Mucosa of descending colon (tissue), 3 donors: ENCODE measurements at regions not wholly inside any gene's neighbourhood (a gene's known extent, or its start where the extent isn't known, plus 50 kb on each side); places are given as distances from the start of the nearest gene placed in this dataset.

ENCODE experiments used
- ATAC-seq: fragments of 200-7000 bp; cut with Tn5 transposase; one replicate; pipeline ENCODE4 v1.9.1; 2020; ENCODE audit warnings: mild to moderate bottlenecking, moderate library complexity
- DNase-seq, 3 donors: peaks; one replicate each; pipeline ENCODE4 v3.0.0-alpha.2; 2020
- H3K36me3 ChIP-seq: fragments of 200-600 bp; one replicate; pipeline ENCODE4 v1.8.0; 2021; ENCODE audit warnings: low read depth, mild to moderate bottlenecking
- H3K4me1 ChIP-seq: fragments of 200-600 bp; one replicate; pipeline ENCODE4 v1.8.0; 2021; ENCODE audit warnings: low read depth, mild to moderate bottlenecking
- H3K4me3 ChIP-seq: fragments of 200-600 bp; one replicate; pipeline ENCODE4 v1.8.0; 2021; ENCODE audit warnings: mild to moderate bottlenecking
- H3K9me3 ChIP-seq: fragments of 200-600 bp; one replicate; pipeline ENCODE4 v1.8.0; 2021; ENCODE audit warnings: mild to moderate bottlenecking
- intact Hi-C, 2 donors: fragments of 100-400 bp; cut with DNase I in 1 of 2; cut with micrococcal nuclease in 1 of 2; formaldehyde crosslinking; loops; one replicate each; pipeline versions ENCODE4 v1.11.0 to v1.11.1; 2022; cut with DNase I, micrococcal nuclease
- TF ChIP-seq, protein P1 (sequence below): fragments of 200-600 bp; IDR thresholded peaks from one replicate; pipeline ENCODE4 v1.8.0; 2022; ENCODE audit warnings: antibody characterized with exemption, mild to moderate bottlenecking
- donor health status: DM: no; HTN: no; CAD: no; lungs with moderate emphysema.
- donor health status: DM: no; HTN: no; CAD: no.
- donor health status: DM: no; HTN: yes; CAD: no.

DNA sequence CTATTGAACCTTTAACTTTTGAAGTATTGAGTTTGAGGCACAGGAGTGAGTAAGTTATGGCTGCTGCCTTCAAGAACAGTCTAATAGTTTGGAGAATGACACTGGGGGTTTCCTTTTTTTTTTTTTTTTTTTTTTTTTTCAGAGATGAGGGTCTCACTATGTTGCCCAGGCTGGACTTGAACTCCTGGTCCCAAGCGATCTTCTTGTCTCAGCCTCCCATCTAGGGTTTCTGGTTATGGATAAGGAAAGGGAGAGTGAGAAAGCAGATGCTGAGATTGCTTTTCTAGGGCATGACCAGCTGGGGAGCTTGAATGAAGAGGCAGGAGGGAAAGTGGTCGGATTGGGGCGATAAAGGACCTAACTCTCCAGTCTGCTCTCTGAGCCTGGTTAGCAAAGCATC, 59.9 kb upstream of the BTRC start:
- DNase-seq (no peak), ATAC-seq (no peak)
- intact Hi-C loops: no loop called here
- TF ChIP-seq, protein P1, sequence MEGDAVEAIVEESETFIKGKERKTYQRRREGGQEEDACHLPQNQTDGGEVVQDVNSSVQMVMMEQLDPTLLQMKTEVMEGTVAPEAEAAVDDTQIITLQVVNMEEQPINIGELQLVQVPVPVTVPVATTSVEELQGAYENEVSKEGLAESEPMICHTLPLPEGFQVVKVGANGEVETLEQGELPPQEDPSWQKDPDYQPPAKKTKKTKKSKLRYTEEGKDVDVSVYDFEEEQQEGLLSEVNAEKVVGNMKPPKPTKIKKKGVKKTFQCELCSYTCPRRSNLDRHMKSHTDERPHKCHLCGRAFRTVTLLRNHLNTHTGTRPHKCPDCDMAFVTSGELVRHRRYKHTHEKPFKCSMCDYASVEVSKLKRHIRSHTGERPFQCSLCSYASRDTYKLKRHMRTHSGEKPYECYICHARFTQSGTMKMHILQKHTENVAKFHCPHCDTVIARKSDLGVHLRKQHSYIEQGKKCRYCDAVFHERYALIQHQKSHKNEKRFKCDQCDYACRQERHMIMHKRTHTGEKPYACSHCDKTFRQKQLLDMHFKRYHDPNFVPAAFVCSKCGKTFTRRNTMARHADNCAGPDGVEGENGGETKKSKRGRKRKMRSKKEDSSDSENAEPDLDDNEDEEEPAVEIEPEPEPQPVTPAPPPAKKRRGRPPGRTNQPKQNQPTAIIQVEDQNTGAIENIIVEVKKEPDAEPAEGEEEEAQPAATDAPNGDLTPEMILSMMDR: no peak
- Histone ChIP-seq H3K4me3 (no peak overlapping the region), H3K9me3 (no peaks in the 10 kb centered on the region), H3K36me3 (no peaks in the 10 kb centered on the region), H3K4me1 (peaks cover 18% of the 10 kb centered on the region)

DNA sequence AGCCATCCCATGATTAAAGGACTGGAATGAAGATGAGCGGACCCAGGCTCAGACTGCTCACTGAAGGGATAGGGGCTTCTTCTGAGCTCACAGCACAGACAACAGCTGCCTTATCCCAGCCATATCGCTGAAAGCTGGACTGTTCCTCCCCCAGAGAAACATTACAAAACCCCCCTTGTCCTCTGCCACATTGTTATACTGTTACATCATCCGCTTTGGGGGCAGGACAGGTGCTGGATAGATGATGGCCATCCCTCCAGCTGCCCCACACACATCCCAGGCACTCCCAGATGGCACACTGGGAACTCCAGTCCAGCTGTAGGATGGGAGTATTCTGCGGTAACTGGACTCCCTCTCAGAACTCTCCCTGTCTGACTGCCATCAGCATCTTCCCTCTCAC, 58.7 kb upstream of the BTRC start:
- Histone ChIP-seq H3K36me3 (no peaks in the 10 kb centered on the region), H3K9me3 (no peaks in the 10 kb centered on the region), H3K4me3 (no peak overlapping the region), H3K4me1 (peaks cover 18% of the 10 kb centered on the region)
- TF ChIP-seq, protein P1: no peak
- ATAC-seq (no peak), DNase-seq (no peak)
- intact Hi-C loops: no loop called here

DNA sequence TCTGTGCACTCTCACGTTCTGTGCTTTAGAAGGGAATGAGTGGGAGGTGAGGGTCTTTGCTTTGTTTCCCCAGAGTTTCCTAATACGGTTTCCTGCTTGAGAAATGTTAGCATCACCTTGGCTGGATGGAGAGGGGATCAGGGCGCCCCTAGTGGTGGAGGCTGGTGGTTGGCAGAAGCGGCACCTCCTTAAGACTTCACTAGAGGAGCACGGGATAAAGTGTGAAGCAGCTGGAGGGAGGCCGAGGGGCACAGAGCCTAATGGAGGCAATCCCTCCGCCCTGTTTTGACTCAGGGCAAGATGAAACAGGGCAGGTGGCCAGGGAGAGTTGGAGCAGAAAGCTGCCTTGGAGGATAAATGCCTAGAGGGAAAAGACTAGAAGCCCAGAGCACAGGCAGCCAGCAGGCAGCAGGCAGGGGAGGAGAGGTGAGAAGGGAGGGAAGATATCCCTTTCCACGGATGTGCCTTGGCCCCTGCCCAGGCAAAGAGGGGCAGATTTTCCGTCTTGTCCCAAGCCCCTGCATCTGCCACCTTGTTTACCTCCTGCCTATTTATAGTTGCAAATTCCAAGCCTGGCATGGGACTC, 56.0 kb upstream of the BTRC start:
- ATAC-seq (peak; percentile 84), DNase-seq (peak in 2 of 3 donors; percentile 75 to 82)
- Histone ChIP-seq H3K4me1 (no peaks in the 10 kb centered on the region), H3K4me3 (no peak overlapping the region), H3K36me3 (no peaks in the 10 kb centered on the region), H3K9me3 (no peaks in the 10 kb centered on the region)
- intact Hi-C loops: no loop called here
- TF ChIP-seq, protein P1: peak; percentile 87

DNA sequence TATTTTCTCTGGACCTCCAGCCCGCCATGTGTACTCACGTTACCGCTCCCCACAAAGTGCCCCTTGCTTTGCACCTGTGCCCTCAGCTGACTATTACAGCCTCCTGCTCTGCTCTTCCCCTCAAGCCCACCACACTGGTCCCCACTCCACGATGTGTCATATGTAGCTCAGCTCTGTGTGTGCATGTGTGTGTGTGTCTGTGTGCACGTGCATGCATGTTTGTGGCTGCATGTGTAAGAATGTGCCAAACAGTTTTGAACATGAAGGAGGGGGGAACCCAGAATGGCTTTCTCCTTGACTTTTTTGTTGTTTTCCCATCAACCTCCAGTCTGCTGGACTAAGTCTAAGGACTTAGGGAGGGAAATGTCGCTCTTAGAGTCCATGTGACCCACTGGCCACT, 54.8 kb upstream of the BTRC start:
- H3K9me3 ChIP-seq: no peaks in the 10 kb centered on the region
- no peaks in the 10 kb centered on the region for H3K36me3 ChIP-seq
- ATAC-seq: no peak
- H3K4me1 ChIP-seq: no peaks in the 10 kb centered on the region
- intact Hi-C loops: no loop called here
- no peak overlapping the region for H3K4me3 ChIP-seq
- TF ChIP-seq, protein P1: no peak
- DNase-seq: no peak

DNA sequence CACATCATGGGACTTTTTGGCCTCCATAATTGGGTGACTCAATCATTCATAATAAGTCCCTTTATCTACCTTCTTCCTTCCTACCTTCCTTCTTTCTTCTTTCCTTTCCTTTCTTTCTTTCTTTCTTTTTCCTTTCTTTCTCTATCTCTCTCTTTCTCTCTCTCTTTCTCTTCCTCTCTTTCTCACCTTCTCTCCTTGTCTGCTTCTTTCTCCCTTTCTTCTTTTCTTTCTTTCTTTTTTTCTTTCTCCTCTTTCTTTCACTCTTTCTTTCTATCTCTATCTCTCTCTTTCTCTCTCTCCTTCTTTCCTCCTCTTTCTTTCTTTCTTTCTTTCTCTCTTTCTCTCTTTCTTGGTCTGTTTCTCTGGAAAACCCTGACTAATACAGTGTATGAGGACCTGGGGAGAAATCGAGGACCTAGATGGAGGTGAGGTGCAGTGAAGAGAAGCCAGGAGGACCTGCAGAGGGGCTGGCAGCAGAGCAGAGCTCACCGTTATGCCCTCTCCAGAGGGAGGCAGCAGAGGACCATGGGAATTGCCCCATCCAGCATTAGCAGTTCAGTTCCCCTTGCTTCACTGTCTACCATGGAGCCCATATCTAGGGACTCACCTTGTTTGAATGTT, 52.7 kb upstream of the BTRC start:
- DNase-seq (peak in 2 of 3 donors; percentile 19 to 40), ATAC-seq (peak; percentile 59)
- H3K4me1 ChIP-seq: no peaks in the 10 kb centered on the region
- H3K9me3 ChIP-seq: no peaks in the 10 kb centered on the region
- TF ChIP-seq, protein P1: no peak
- no peak overlapping the region for H3K4me3 ChIP-seq
- intact Hi-C loops: no loop called here
- H3K36me3 ChIP-seq: no peaks in the 10 kb centered on the region
